Neural progenitor cell (in vitro differentiated cells): ENCODE measurements at regions not wholly inside any gene's neighbourhood (a gene's known extent, or its start where the extent isn't known, plus 50 kb on each side); places are given as distances from the start of the nearest gene placed in this dataset.

ENCODE experiments used
- EZH2 ChIP-seq: fragments of 200-600 bp; sonication (generic); IDR thresholded peaks from 2 replicates; pipeline ENCODE4 v1.6.1; 2017; ENCODE audit warnings: antibody characterized with exemption, mild to moderate bottlenecking, moderate library complexity
- EZH2phosphoT487 ChIP-seq: fragments of 200-600 bp; sonication (generic); IDR thresholded peaks from 2 replicates; pipeline ENCODE4 v1.6.1; 2017; ENCODE audit warnings: antibody characterized with exemption
- TF ChIP-seq, protein P1 (sequence below): fragments of 200-600 bp; sonication (generic); IDR thresholded peaks from 2 replicates; pipeline ENCODE4 v1.5.1; 2017; ENCODE audit warnings: antibody characterized with exemption, mild to moderate bottlenecking

DNA sequence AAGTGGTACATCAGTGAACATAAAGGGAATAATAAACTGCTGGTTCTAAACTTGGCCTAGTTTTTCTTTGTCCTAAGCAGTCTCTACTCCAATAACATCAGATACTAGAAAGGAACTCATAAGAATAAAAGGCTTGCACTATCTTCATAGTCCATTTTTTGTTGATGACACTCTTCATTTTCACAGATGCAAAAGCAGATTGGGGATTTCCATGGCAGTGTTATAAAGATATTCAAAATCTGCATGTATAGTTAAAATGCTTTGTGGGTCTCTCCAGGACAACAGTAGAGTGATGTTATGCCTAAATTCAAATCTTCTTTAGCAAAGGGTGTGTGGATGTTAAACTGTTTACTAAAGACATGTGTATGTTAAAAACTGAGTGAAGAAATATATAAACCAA, 745.8 kb downstream of the TRHDE start:
- TF ChIP-seq EZH2 (no peak), EZH2phosphoT487 (no peak)
- TF ChIP-seq, protein P1, sequence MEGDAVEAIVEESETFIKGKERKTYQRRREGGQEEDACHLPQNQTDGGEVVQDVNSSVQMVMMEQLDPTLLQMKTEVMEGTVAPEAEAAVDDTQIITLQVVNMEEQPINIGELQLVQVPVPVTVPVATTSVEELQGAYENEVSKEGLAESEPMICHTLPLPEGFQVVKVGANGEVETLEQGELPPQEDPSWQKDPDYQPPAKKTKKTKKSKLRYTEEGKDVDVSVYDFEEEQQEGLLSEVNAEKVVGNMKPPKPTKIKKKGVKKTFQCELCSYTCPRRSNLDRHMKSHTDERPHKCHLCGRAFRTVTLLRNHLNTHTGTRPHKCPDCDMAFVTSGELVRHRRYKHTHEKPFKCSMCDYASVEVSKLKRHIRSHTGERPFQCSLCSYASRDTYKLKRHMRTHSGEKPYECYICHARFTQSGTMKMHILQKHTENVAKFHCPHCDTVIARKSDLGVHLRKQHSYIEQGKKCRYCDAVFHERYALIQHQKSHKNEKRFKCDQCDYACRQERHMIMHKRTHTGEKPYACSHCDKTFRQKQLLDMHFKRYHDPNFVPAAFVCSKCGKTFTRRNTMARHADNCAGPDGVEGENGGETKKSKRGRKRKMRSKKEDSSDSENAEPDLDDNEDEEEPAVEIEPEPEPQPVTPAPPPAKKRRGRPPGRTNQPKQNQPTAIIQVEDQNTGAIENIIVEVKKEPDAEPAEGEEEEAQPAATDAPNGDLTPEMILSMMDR = no peak
